Activated effector memory CD4-positive, alpha-beta T cell treated with Interleukin-2 at 50 U/mL for 16 hours (primary cell): ENCODE measurements at regions not wholly inside any gene's neighbourhood (a gene's known extent, or its start where the extent isn't known, plus 50 kb on each side); places are given as distances from the start of the nearest gene placed in this dataset.
"Not testable (repeated sequence)": the region's sequence is repeated elsewhere in the genome, so short reads cannot be mapped to it uniquely, and the experiment has no call there.

Source experiments
- DNase-seq: peaks from one replicate; pipeline ENCODE4 v3.0.0-alpha.2; 2020

GRCh38 chr7:130789436-130789835 lies 55.4 kb upstream of the KLF14 start:
- no peak for DNase-seq

- no peak for DNase-seq
These were observed 57.7 kb upstream of the KLF14 start for GRCh38 chr7:130791746-130792145.

GRCh38 chr7:130793855-130794618 lies 60.0 kb upstream of the KLF14 start:
- no peak for DNase-seq

- DNase-seq, result no peak
These were observed 60.6 kb upstream of the KLF14 start for GRCh38 chr7:130794619-130794922.

GRCh38 chr7:130796425-130796824 lies 62.4 kb upstream of the KLF14 start:
- not testable (repeated sequence) for DNase-seq

- DNase-seq, result no peak
These were observed 69.1 kb upstream of the KLF14 start for GRCh38 chr7:130803127-130803526.

- DNase-seq, result no peak
These were observed 70.2 kb upstream of the KLF14 start for GRCh38 chr7:130804220-130804619.

- not testable (repeated sequence) for DNase-seq
These were observed 78.8 kb upstream of the KLF14 start for GRCh38 chr7:130812819-130813218.

GRCh38 chr7:130814778-130815335 lies 80.8 kb upstream of the KLF14 start:
- DNase-seq, result no peak

GRCh38 chr7:130818056-130818455 lies 84.0 kb upstream of the KLF14 start:
- DNase-seq, result no peak

- no peak for DNase-seq
These were observed 87.9 kb upstream of the KLF14 start for GRCh38 chr7:130821864-130822263.

- no peak for DNase-seq
These were observed 88.6 kb upstream of the KLF14 start for GRCh38 chr7:130822642-130823041.

GRCh38 chr7:130823060-130823459 lies 89.1 kb upstream of the KLF14 start:
- DNase-seq, result no peak

GRCh38 chr7:130825819-130826218 lies 91.8 kb upstream of the KLF14 start:
- DNase-seq, result no peak

GRCh38 chr7:130829415-130829814 lies 95.4 kb upstream of the KLF14 start:
- DNase-seq, result no peak

- DNase-seq, result no peak
These were observed 97.3 kb upstream of the KLF14 start for GRCh38 chr7:130831322-130831721.

GRCh38 chr7:130831817-130832481 lies 97.9 kb upstream of the KLF14 start:
- DNase-seq, result no peak

GRCh38 chr7:130838738-130839137 lies 104.7 kb upstream of the KLF14 start:
- no peak for DNase-seq

- no peak for DNase-seq
These were observed 106.6 kb upstream of the KLF14 start for GRCh38 chr7:130840599-130840998.

GRCh38 chr7:130841416-130841815 lies 107.4 kb upstream of the KLF14 start:
- no peak for DNase-seq

- no peak for DNase-seq
These were observed 109.7 kb upstream of the KLF14 start for GRCh38 chr7:130843703-130844102.

GRCh38 chr7:130844811-130845580 lies 111.0 kb upstream of the KLF14 start:
- no peak for DNase-seq

GRCh38 chr7:130845581-130846085 lies 111.6 kb upstream of the KLF14 start:
- DNase-seq, result no peak
